IMR-90 (cell line): ENCODE measurements at regions not wholly inside any gene's neighbourhood (a gene's known extent, or its start where the extent isn't known, plus 50 kb on each side); places are given as distances from the start of the nearest gene placed in this dataset.

Experiments used
- ATAC-seq: fragments of 200-7000 bp; cut with Tn5 transposase; 2 replicates; pipeline ENCODE4 v1.9.1; 2020; ENCODE audit warnings: low read depth, mild to moderate bottlenecking, moderate library complexity
- BruUV-seq: library from RNA; stranded (reverse); fragments of 400-500 nt; replicated peaks from 2 replicates; lab custom pipeline; 2021; lab: Mats Ljungman, UMichigan
- CTCF ChIA-PET: fragments of 300-600 bp; formaldehyde crosslinking; extraction: SDS; loops from one replicate; lab custom pipeline; 2021; ENCODE audit warnings: antibody characterized with exemption; lab: Yijun Ruan, JAX
- POLR2A ChIA-PET: fragments of 300-600 bp; sonication (Branson Sonifier 250); formaldehyde crosslinking; loops from one replicate; lab custom pipeline; 2022; ENCODE audit warnings: antibody characterized with exemption; ENCODE audit not compliant: unreplicated experiment; lab: Charles Lee
- DNase-seq: peaks from one replicate; pipeline ENCODE4 v3.0.0; 2013
- H2AFZ ChIP-seq: replicated peaks from 2 replicates; pipeline ENCODE3; 2013; ENCODE audit warnings: low read length, mild to moderate bottlenecking; ENCODE audit not compliant: poor library complexity
- H2AK5ac ChIP-seq: 2 replicates; pipeline ENCODE4 v1.6.1; 2013; ENCODE audit warnings: low read depth, low read length, inconsistent platforms
- H2AK9ac ChIP-seq: replicated peaks from 2 replicates; pipeline ENCODE3; 2013; ENCODE audit warnings: mild to moderate bottlenecking, low read depth, low read length, moderate library complexity; ENCODE audit not compliant: poor library complexity
- H2BK120ac ChIP-seq: 2 replicates; pipeline ENCODE4 v1.6.1; 2013; ENCODE audit warnings: low read depth, low read length, inconsistent platforms
- H2BK15ac ChIP-seq: 3 replicates; pipeline ENCODE4 v1.6.1; 2013; ENCODE audit warnings: low read depth, low read length, inconsistent platforms
- H2BK20ac ChIP-seq: 2 replicates; pipeline ENCODE4 v1.6.1; 2013; ENCODE audit warnings: low read depth, mild to moderate bottlenecking, inconsistent platforms, low read length, moderate library complexity
- H2BK5ac ChIP-seq: 2 replicates; pipeline ENCODE4 v1.6.1; 2013; ENCODE audit warnings: mild to moderate bottlenecking, low read depth, low read length, inconsistent platforms; ENCODE audit not compliant: poor library complexity, severe bottlenecking
- H3K14ac ChIP-seq: replicated peaks from 2 replicates; pipeline ENCODE4 v1.6.1; 2013; ENCODE audit warnings: low read depth, low read length, inconsistent platforms
- H3K18ac ChIP-seq: 2 replicates; pipeline ENCODE4 v1.6.1; 2013; ENCODE audit warnings: low read depth, low read length, control low read depth
- H3K23ac ChIP-seq: 2 replicates; pipeline ENCODE4 v1.6.1; 2013; ENCODE audit warnings: low read depth, low read length, inconsistent platforms
- H3K27ac ChIP-seq: 2 replicates; pipeline ENCODE4 v1.5.1; 2013; ENCODE audit warnings: mild to moderate bottlenecking, control low read depth, low read length; ENCODE audit not compliant: insufficient read depth
- H3K27me3 ChIP-seq: 2 replicates; pipeline ENCODE4 v1.6.1; 2013; ENCODE audit warnings: low read length; ENCODE audit not compliant: control insufficient read depth, insufficient read depth
- H3K36me3 ChIP-seq: 2 replicates; pipeline ENCODE4 v1.6.1; 2013; ENCODE audit warnings: low read length, mixed read lengths; ENCODE audit not compliant: control insufficient read depth, insufficient read depth
- H3K4ac ChIP-seq: 2 replicates; pipeline ENCODE4 v1.6.1; 2013; ENCODE audit warnings: low read depth, low read length, inconsistent platforms
- H3K4me1 ChIP-seq: 2 replicates; pipeline ENCODE4 v1.6.1; 2013; ENCODE audit warnings: low read length, mixed read lengths; ENCODE audit not compliant: control insufficient read depth, insufficient read depth
- H3K4me2 ChIP-seq: 2 replicates; pipeline ENCODE4 v1.6.1; 2013; ENCODE audit warnings: low read depth, mild to moderate bottlenecking, control low read depth, low read length, moderate library complexity
- H3K4me3 ChIP-seq: 2 replicates; pipeline ENCODE4 v1.5.1; 2013; ENCODE audit warnings: low read depth, mild to moderate bottlenecking, control low read depth, low read length, moderate library complexity; ENCODE audit not compliant: insufficient read depth
- H3K56ac ChIP-seq: 2 replicates; pipeline ENCODE4 v1.6.1; 2013; ENCODE audit warnings: low read length, inconsistent platforms; ENCODE audit not compliant: insufficient read depth; ENCODE audit errors: extremely low read depth
- H3K79me1 ChIP-seq, 2 experiments: 2 replicates each; pipeline ENCODE4 v1.6.1; 2013; ENCODE audit warnings: low read length in 2 of 2, inconsistent platforms in 1 of 2, low read depth in 1 of 2
- H3K9ac ChIP-seq: 2 replicates; pipeline ENCODE4 v1.6.1; 2013; ENCODE audit warnings: low read depth, low read length, control low read depth
- H3K9me1 ChIP-seq: 2 replicates; pipeline ENCODE4 v1.6.1; 2013; ENCODE audit warnings: low read length, inconsistent platforms; ENCODE audit not compliant: insufficient read depth
- H3K9me3 ChIP-seq: 2 replicates; pipeline ENCODE4 v1.6.1; 2013; ENCODE audit warnings: low read length; ENCODE audit not compliant: control insufficient read depth, insufficient read depth
- H4K20me1 ChIP-seq: 2 replicates; pipeline ENCODE4 v1.6.1; 2013; ENCODE audit warnings: low read length, inconsistent platforms; ENCODE audit not compliant: insufficient read depth
- H4K5ac ChIP-seq: 2 replicates; pipeline ENCODE4 v1.6.1; 2013; ENCODE audit warnings: mild to moderate bottlenecking, low read depth, low read length, control low read depth
- H4K8ac ChIP-seq, 2 experiments: 2 replicates each; pipeline ENCODE4 v1.6.1; 2013; ENCODE audit warnings: low read depth in 2 of 2, low read length in 2 of 2, control low read depth in 1 of 2, inconsistent platforms in 1 of 2
- H4K91ac ChIP-seq: 2 replicates; pipeline ENCODE4 v1.6.1; 2013; ENCODE audit warnings: low read depth, low read length, inconsistent platforms; ENCODE audit not compliant: insufficient read depth
- MAZ ChIP-seq: IDR thresholded peaks from 2 replicates; pipeline ENCODE4 v1.6.1; 2012; ENCODE audit warnings: low read depth, mild to moderate bottlenecking, low read length, improper control_type of control experiment, moderate library complexity, borderline replicate concordance
- WGBS, 2 experiments: methylation state at CpG; one replicate each; pipeline versions ENCODE4 v1.1.5 to v1.1.7; 2013; ENCODE audit warnings: missing lambda C conversion rate in 2 of 2; ENCODE audit not compliant: insufficient read length in 1 of 2; ENCODE audit errors: extremely low coverage in 2 of 2; 5-methylcytosine and 5-hydroxymethylcytosine counted together
- dilution Hi-C: fragments of 300-500 bp; cut with HindIII; formaldehyde crosslinking; loops from one replicate; pipeline ENCODE4 v1.14.3; 2018; ENCODE audit warnings: low sequenced_read_pairs; ENCODE audit not compliant: unreplicated experiment
- in situ Hi-C: fragments of 300-500 bp; cut with MboI; formaldehyde crosslinking; loops from 3 replicates; pipeline ENCODE4 v1.14.3; 2019; ENCODE audit warnings: low sequenced_read_pairs, inconsistent platforms, mixed read lengths
- intact Hi-C: fragments of 100-400 bp; cut with micrococcal nuclease; formaldehyde crosslinking; loops from 2 replicates; pipeline ENCODE4 v1.10.0; 2022

DNA sequence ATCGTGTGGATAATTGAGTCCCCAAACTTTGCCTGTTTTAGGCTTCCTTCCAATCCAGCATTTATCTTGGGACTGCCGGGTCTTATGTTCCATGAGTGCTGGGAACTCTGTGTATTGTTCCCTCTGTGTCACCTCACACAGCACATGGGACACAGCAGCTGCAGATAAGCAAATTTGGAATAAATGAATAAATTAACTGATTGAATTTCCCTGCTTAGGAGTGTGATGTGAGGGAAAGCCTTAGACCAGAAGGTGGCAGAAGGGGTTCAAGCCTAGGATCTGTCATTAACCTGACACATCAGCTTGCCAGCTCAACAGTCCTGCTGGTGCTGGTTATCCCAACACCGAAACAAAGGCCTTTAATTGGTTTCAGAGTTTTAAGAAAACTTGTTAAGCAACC is 114.3 kb downstream of the OXSM start:
- Histone ChIP-seq H3K4me3 (no peak overlapping the region), H4K5ac (no peak overlapping the region)
- CTCF ChIA-PET: no interaction called here

More for the DNA sequence above, 114.3 kb downstream of the OXSM start:
- H2BK5ac ChIP-seq: no peak overlapping the region
- no peak overlapping the region for H4K8ac ChIP-seq
- dilution Hi-C loops: no loop called here
- peaks cover 2% of the 10 kb centered on the region; the same call in 1 of the 2 replicates for H3K4me1 ChIP-seq
- H3K36me3 ChIP-seq: no peaks in the 10 kb centered on the region
- H2AFZ ChIP-seq: no peak overlapping the region
- TF ChIP-seq MAZ: no peak
- H2BK20ac ChIP-seq: no peak overlapping the region
- H3K14ac ChIP-seq: no peak overlapping the region
- no peak overlapping the region for H3K27ac ChIP-seq
- no peaks in the 10 kb centered on the region for H3K27me3 ChIP-seq
- H3K4ac ChIP-seq: no peak overlapping the region
- H4K91ac ChIP-seq: no peak overlapping the region
- H3K23ac ChIP-seq: no peak overlapping the region
- no peak overlapping the region for H3K4me2 ChIP-seq
- no peaks in the 10 kb centered on the region for H3K79me1 ChIP-seq
- no peak overlapping the region for H2BK120ac ChIP-seq
- in situ Hi-C loops: no loop called here
- DNase-seq (no peak), ATAC-seq (no peak)
- H3K56ac ChIP-seq: no peak overlapping the region
- no peaks in the 10 kb centered on the region for H3K9me3 ChIP-seq
- H3K9ac ChIP-seq: no peak overlapping the region
- no peaks in the 10 kb centered on the region for H4K20me1 ChIP-seq
- no peak overlapping the region for H3K18ac ChIP-seq
- H2AK5ac ChIP-seq: no peak overlapping the region
- no peak overlapping the region for H2BK15ac ChIP-seq
- no peak overlapping the region for H2AK9ac ChIP-seq
- H3K9me1 ChIP-seq: no peaks in the 10 kb centered on the region
- POLR2A ChIA-PET: no interaction called here
- no TSS peak for BruUV-seq
- no CpG with 5 or more reads among the region's 3 CpGs for WGBS, 2 experiments
- intact Hi-C loops: no loop called here
